ENCODE measurements at regions not wholly inside any gene's neighbourhood (a gene's known extent, or its start where the extent isn't known, plus 50 kb on each side); places are given as distances from the start of the nearest gene placed in this dataset.

DNA sequence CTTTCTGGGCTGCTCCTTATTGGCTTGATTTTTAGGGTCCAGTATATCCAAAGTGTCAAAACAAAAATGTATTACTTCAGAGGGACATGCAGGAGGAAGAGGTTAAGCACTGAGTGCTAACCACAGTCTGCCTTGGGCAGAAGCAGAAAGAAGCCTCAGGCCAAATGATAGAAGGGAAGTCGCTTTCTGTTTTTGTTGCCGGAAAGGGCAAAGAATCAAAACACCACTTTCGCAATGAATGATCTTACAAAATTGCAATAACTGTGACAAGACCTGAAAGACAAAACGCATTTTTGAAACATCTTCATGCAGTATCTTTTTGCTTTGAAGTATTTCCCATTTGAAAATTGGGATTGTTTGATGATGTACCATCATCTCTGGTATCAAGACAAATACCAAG, 70.1 kb upstream of the PICALM start:
- H3K79me2 ChIP-seq (ENCODE audit: insufficient read depth): no peaks in the 10 kb centered on the region
- H3K9me2 ChIP-seq: no peaks in the 10 kb centered on the region
- no peak overlapping the region for H3K27ac ChIP-seq (ENCODE audit: low read depth in 2 of 2, low read length in 1 of 2)
- H3F3A ChIP-seq (replicated peaks; ENCODE audit: insufficient read depth): no peaks in the 10 kb centered on the region
- ChIA-PET POLR2A (no interaction called here), CTCF (no interaction called here)
- no peak for TF ChIP-seq ELF1 (IDR thresholded peaks at IDR 0.05)
- no peak overlapping the region for H3K9ac ChIP-seq
- no peaks in the 10 kb centered on the region for H3K27me3 ChIP-seq (ENCODE audit: insufficient read depth)
- no peak overlapping the region for H3K4me3 ChIP-seq (ENCODE audit: low read depth in 2 of 2, low read length in 1 of 2)
- H3K4me1 ChIP-seq (ENCODE audit: control insufficient read depth in 1 of 2, insufficient read depth in 2 of 2, low read depth in 1 of 2, low read length in 1 of 2): no peaks in the 10 kb centered on the region
- no peak overlapping the region for H2AFZ ChIP-seq (ENCODE audit: low read depth)
- H3K9me3 ChIP-seq: no peaks in the 10 kb centered on the region
- DNase-seq: no peak
- H3K36me3 ChIP-seq (replicated peaks in 1 of 2; ENCODE audit: control insufficient read depth in 1 of 2, insufficient read depth in 2 of 2, low read length in 1 of 2): no peaks in the 10 kb centered on the region
- 93% methylated on average over 4 of the region's 4 CpGs for WGBS (ENCODE audit: low lambda C conversion rate)
- H3K4me2 ChIP-seq: no peak overlapping the region
- H4K20me1 ChIP-seq (ENCODE audit: insufficient read depth): no peaks in the 10 kb centered on the region

DNA sequence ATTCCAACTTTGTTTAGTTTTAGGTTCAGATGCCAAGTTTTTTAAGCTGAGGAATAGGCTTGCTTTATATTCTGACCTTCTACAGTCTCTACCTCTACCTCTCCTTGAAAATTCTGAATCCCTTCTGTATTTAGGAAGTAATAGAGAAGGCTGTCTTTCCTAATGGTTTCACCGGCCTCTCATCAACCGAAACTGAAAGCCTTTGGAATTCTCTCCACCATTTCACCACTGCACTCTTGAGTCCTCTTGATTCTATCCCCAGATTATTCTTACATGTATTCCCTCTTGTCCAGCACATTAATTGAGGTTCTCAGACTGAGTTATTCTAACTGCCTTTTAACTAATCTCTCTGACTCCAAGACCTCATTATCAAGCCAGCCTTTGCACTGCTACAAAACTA, 67.7 kb upstream of the PICALM start:
- Histone ChIP-seq H3K9ac (no peak overlapping the region), H3K4me2 (no peak overlapping the region), H3K4me1 (ENCODE audit: control insufficient read depth in 1 of 2, insufficient read depth in 2 of 2, low read depth in 1 of 2, low read length in 1 of 2) (no peaks in the 10 kb centered on the region), H3K36me3 (replicated peaks in 1 of 2; ENCODE audit: control insufficient read depth in 1 of 2, insufficient read depth in 2 of 2, low read length in 1 of 2) (no peaks in the 10 kb centered on the region), H4K20me1 (ENCODE audit: insufficient read depth) (no peaks in the 10 kb centered on the region), H3K79me2 (ENCODE audit: insufficient read depth) (no peaks in the 10 kb centered on the region), H2AFZ (ENCODE audit: low read depth) (no peak overlapping the region), H3K9me3 (no peaks in the 10 kb centered on the region), H3F3A (replicated peaks; ENCODE audit: insufficient read depth) (no peaks in the 10 kb centered on the region), H3K4me3 (ENCODE audit: low read depth in 2 of 2, low read length in 1 of 2) (no peak overlapping the region), H3K27ac (ENCODE audit: low read depth in 2 of 2, low read length in 1 of 2) (no peak overlapping the region), H3K9me2 (no peaks in the 10 kb centered on the region), H3K27me3 (ENCODE audit: insufficient read depth) (no peaks in the 10 kb centered on the region)
- TF ChIP-seq USF1 (IDR thresholded peaks at IDR 0.05; ENCODE audit: borderline replicate concordance, low read depth) (no peak), NRF1 (IDR thresholded peaks at IDR 0.05; ENCODE audit: low read depth, low read length) (no peak), ZBTB33 (IDR thresholded peaks at IDR 0.05; ENCODE audit: borderline replicate concordance, low read depth) (no peak), RAD21 (IDR thresholded peaks at IDR 0.05; ENCODE audit: low read length) (no peak), EP300 (IDR thresholded peaks at IDR 0.05; ENCODE audit: borderline replicate concordance in 1 of 2, low read depth in 1 of 2, low read length in 1 of 2) (no peak), MXI1 (IDR thresholded peaks at IDR 0.05; ENCODE audit: low read depth, low read length) (no peak), EZH2phosphoT487 (IDR thresholded peaks at IDR 0.05; ENCODE audit: borderline replicate concordance, low read depth) (no peak), MEF2A (IDR thresholded peaks at IDR 0.05; ENCODE audit: borderline replicate concordance, low read depth) (no peak), FOXJ3 (CRISPR knock-in tag; IDR thresholded peaks at IDR 0.05) (no peak), RCOR1 (IDR thresholded peaks at IDR 0.05; ENCODE audit: low read length) (no peak), TAF1 (IDR thresholded peaks at IDR 0.05; ENCODE audit: borderline replicate concordance, low read depth, low read length) (no peak), GABPA (IDR thresholded peaks at IDR 0.05; ENCODE audit: low read depth) (no peak), POLR2AphosphoS5 (IDR thresholded peaks at IDR 0.05; ENCODE audit: low read depth, low read length) (no peak), ELF1 (IDR thresholded peaks at IDR 0.05) (no peak), MAX (IDR thresholded peaks at IDR 0.05; ENCODE audit: low read depth) (no peak), TCF12 (IDR thresholded peaks at IDR 0.05) (no peak), IRF3 (IDR thresholded peaks at IDR 0.05; ENCODE audit: low read depth, low read length) (no peak), FOXM1 (IDR thresholded peaks at IDR 0.05; ENCODE audit: low read depth) (no peak), FOSL2 (IDR thresholded peaks at IDR 0.05; ENCODE audit: borderline replicate concordance, low read depth) (no peak)
- TF ChIP-seq, protein P1, sequence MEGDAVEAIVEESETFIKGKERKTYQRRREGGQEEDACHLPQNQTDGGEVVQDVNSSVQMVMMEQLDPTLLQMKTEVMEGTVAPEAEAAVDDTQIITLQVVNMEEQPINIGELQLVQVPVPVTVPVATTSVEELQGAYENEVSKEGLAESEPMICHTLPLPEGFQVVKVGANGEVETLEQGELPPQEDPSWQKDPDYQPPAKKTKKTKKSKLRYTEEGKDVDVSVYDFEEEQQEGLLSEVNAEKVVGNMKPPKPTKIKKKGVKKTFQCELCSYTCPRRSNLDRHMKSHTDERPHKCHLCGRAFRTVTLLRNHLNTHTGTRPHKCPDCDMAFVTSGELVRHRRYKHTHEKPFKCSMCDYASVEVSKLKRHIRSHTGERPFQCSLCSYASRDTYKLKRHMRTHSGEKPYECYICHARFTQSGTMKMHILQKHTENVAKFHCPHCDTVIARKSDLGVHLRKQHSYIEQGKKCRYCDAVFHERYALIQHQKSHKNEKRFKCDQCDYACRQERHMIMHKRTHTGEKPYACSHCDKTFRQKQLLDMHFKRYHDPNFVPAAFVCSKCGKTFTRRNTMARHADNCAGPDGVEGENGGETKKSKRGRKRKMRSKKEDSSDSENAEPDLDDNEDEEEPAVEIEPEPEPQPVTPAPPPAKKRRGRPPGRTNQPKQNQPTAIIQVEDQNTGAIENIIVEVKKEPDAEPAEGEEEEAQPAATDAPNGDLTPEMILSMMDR (IDR thresholded peaks at IDR 0.05): no peak
- no peak for DNase-seq
- ChIA-PET CTCF (no interaction called here), POLR2A (no interaction called here)
- WGBS (ENCODE audit: low lambda C conversion rate): 94% methylated on average over 2 of the region's 2 CpGs

Measured in SK-N-SH (cell line).